PC-3 (cell line): ENCODE measurements at regions not wholly inside any gene's neighbourhood (a gene's known extent, or its start where the extent isn't known, plus 50 kb on each side); places are given as distances from the start of the nearest gene placed in this dataset.

Experiments
- ATAC-seq: fragments of 200-7000 bp; cut with Tn5 transposase; 2 replicates; pipeline ENCODE4 v1.9.1; 2020; ENCODE audit warnings: mild to moderate bottlenecking, moderate library complexity
- BruUV-seq: library from RNA; stranded (reverse); fragments of 400-500 nt; replicated peaks from 2 replicates; lab custom pipeline; 2021; lab: Mats Ljungman, UMichigan
- CTCF ChIA-PET: fragments of 300-600 bp; sonication (Branson Sonifier 250); formaldehyde crosslinking; loops from one replicate; lab custom pipeline; 2022; ENCODE audit warnings: antibody characterized with exemption; lab: Charles Lee
- POLR2A ChIA-PET: fragments of 300-600 bp; sonication (Branson Sonifier 250); formaldehyde crosslinking; loops from one replicate; lab custom pipeline; 2022; ENCODE audit warnings: antibody characterized with exemption; ENCODE audit not compliant: unreplicated experiment; lab: Charles Lee
- DNase-seq: peaks from one replicate; pipeline ENCODE4 v3.0.0-alpha.2; 2015
- H2AFZ ChIP-seq: fragments of 300-600 bp; sonication (generic); 2 replicates; pipeline ENCODE4 v1.6.0; 2016; ENCODE audit warnings: antibody characterized with exemption, low read length
- H3F3A ChIP-seq: fragments of 300-600 bp; sonication (generic); one replicate; pipeline ENCODE4 v1.6.0; 2017; ENCODE audit warnings: antibody characterized with exemption, low read length, control low read depth, mild to moderate bottlenecking; ENCODE audit not compliant: unreplicated experiment
- H3K27ac ChIP-seq: fragments of 300-600 bp; sonication (generic); 2 replicates; pipeline ENCODE4 v1.5.1; 2016; ENCODE audit warnings: mild to moderate bottlenecking, low read length
- H3K27me3 ChIP-seq: fragments of 300-600 bp; sonication (generic); 2 replicates; pipeline ENCODE4 v1.6.1; 2016; ENCODE audit warnings: low read length, mixed read lengths
- H3K36me3 ChIP-seq: fragments of 300-600 bp; sonication (generic); 2 replicates; pipeline ENCODE4 v1.6.1; 2016; ENCODE audit warnings: low read depth, mixed run types, low read length, mixed read lengths
- H3K4me1 ChIP-seq: fragments of 300-600 bp; sonication (generic); 2 replicates; pipeline ENCODE4 v1.5.1; 2016; ENCODE audit warnings: low read length; ENCODE audit not compliant: insufficient read depth
- H3K4me2 ChIP-seq: fragments of 300-600 bp; sonication (generic); 2 replicates; pipeline ENCODE4 v1.6.0; 2016; ENCODE audit warnings: low read length
- H3K4me3 ChIP-seq: fragments of 300-600 bp; sonication (generic); 2 replicates; pipeline ENCODE4 v1.5.1; 2016; ENCODE audit warnings: mild to moderate bottlenecking, low read length, mixed read lengths
- H3K79me2 ChIP-seq: fragments of 300-600 bp; sonication (generic); 2 replicates; pipeline ENCODE4 v1.6.1; 2017; ENCODE audit warnings: low read length, mixed read lengths
- H3K9ac ChIP-seq: fragments of 300-600 bp; sonication (generic); 2 replicates; pipeline ENCODE4 v1.6.0; 2016; ENCODE audit warnings: mild to moderate bottlenecking, low read length
- H3K9me2 ChIP-seq: fragments of 300-600 bp; sonication (generic); replicated peaks from 2 replicates; pipeline ENCODE4 v1.6.1; 2016; ENCODE audit warnings: mixed run types, low read length, mixed read lengths
- H3K9me3 ChIP-seq: fragments of 300-600 bp; sonication (generic); 2 replicates; pipeline ENCODE4 v1.6.1; 2016; ENCODE audit warnings: low read length, mixed read lengths
- H4K20me1 ChIP-seq: fragments of 300-600 bp; sonication (generic); 2 replicates; pipeline ENCODE4 v1.6.1; 2016; ENCODE audit warnings: low read length, mixed read lengths
- EZH2 ChIP-seq: fragments of 300-600 bp; sonication (generic); IDR thresholded peaks from one replicate; pipeline ENCODE4 v1.6.1; 2017; ENCODE audit warnings: antibody characterized with exemption, mild to moderate bottlenecking, low read length; ENCODE audit not compliant: unreplicated experiment
- EZH2phosphoT487 ChIP-seq: fragments of 300-600 bp; sonication (generic); IDR thresholded peaks from 2 replicates; pipeline ENCODE4 v1.6.1; 2018; ENCODE audit warnings: mild to moderate bottlenecking, antibody characterized with exemption, low read length, borderline replicate concordance
- intact Hi-C: fragments of 100-400 bp; cut with micrococcal nuclease; formaldehyde crosslinking; loops from 2 replicates; pipeline ENCODE4 v1.9.0; 2023
- TF ChIP-seq, protein P1 (sequence below): fragments of 300-600 bp; sonication (generic); conservative IDR thresholded peaks from 2 replicates; pipeline ENCODE4 v1.5.1; 2017; ENCODE audit warnings: antibody characterized with exemption, low read depth, mild to moderate bottlenecking, low read length

DNA sequence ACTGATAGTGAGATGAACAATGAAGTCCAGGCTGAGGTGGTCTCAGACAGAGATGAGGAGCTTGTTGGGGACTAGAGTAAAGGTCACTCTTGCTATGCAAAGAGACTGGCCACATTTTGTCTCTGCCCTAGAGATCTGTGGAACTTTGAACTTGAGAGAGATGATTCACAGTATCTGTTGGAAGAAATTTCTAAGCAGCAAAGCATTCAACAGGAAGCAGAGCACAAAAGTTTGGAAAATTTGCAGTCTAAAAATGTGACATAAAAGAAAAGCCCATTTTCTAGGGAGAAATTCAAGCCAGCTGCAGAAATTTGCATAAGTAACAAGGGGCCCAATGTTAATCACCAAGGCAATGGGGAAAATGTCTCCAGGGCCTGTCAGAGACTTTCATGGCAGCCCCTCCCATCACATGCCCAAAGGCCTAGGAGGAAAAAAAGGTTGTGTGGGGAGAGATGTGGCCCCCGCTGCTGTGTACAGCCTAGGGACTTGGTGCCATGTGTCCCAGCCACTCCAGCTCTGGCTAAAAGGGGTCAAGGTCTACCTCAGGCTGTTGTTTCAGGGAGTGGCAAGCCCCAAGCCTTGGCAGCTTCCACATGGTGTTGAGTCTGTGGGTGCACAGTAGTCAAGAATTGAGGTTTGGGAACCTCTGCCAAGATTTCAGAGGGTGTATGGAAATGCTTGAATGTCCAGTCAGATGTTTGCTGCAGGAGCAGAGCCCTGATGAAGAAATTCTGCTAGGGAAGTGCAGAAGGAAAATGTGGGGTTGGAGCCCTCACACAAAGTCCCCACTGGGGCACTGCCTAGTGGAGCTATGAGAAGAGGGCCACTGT is 262.8 kb downstream of the DKK2 start:
- H3K9me3 ChIP-seq = no peaks in the 10 kb centered on the region
- ATAC-seq = no peak
- BruUV-seq = no TSS peak

DNA sequence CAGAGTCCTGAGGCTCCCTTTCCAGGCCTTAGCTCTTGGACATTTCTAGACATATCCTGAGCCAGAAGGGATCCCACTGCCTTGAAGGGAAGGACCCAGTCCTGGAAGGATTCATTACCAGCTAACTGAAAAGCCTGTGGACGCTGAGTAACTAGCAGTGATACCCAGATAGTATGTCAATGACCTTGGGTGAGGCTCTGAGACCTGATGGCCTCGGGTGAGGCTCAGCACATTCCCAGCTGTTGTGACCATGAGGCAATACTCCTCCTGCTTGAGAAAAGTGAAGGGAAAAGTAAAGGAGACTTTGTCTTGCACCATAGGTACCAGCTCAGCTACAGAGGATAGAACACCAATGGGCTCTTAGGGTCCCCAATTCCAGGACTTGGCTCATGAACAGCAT is 268.1 kb downstream of the DKK2 start:
- H2AFZ ChIP-seq = no peak overlapping the region
- no peaks in the 10 kb centered on the region for H3K36me3 ChIP-seq
- no peak overlapping the region for H3K4me3 ChIP-seq
- no peaks in the 10 kb centered on the region for H3K27me3 ChIP-seq
- no peak for ATAC-seq
- H3K79me2 ChIP-seq = no peaks in the 10 kb centered on the region
- intact Hi-C loops = no loop called here
- CTCF ChIA-PET = no interaction called here
- H3F3A ChIP-seq = no peaks in the 10 kb centered on the region
- no peak for DNase-seq
- H4K20me1 ChIP-seq = no peaks in the 10 kb centered on the region
- no peak overlapping the region for H3K9ac ChIP-seq
- H3K9me3 ChIP-seq = no peaks in the 10 kb centered on the region
- POLR2A ChIA-PET = no interaction called here
- no peaks in the 10 kb centered on the region for H3K4me1 ChIP-seq
- H3K4me2 ChIP-seq = no peak overlapping the region
- H3K9me2 ChIP-seq = no peaks in the 10 kb centered on the region
- TF ChIP-seq, protein P1, sequence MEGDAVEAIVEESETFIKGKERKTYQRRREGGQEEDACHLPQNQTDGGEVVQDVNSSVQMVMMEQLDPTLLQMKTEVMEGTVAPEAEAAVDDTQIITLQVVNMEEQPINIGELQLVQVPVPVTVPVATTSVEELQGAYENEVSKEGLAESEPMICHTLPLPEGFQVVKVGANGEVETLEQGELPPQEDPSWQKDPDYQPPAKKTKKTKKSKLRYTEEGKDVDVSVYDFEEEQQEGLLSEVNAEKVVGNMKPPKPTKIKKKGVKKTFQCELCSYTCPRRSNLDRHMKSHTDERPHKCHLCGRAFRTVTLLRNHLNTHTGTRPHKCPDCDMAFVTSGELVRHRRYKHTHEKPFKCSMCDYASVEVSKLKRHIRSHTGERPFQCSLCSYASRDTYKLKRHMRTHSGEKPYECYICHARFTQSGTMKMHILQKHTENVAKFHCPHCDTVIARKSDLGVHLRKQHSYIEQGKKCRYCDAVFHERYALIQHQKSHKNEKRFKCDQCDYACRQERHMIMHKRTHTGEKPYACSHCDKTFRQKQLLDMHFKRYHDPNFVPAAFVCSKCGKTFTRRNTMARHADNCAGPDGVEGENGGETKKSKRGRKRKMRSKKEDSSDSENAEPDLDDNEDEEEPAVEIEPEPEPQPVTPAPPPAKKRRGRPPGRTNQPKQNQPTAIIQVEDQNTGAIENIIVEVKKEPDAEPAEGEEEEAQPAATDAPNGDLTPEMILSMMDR = no peak
- no peak overlapping the region for H3K27ac ChIP-seq
- BruUV-seq = no TSS peak

More for the DNA sequence above, 262.8 kb downstream of the DKK2 start:
- H3K4me2 ChIP-seq = no peak overlapping the region
- H3K4me1 ChIP-seq = no peaks in the 10 kb centered on the region
- H3K79me2 ChIP-seq = no peaks in the 10 kb centered on the region
- CTCF ChIA-PET = no interaction called here
- no peak overlapping the region for H2AFZ ChIP-seq
- POLR2A ChIA-PET = no interaction called here
- TF ChIP-seq, protein P1 = no peak
- TF ChIP-seq EZH2phosphoT487 = no peak
- no peak for TF ChIP-seq EZH2
- H3K27me3 ChIP-seq = no peaks in the 10 kb centered on the region
- H3K27ac ChIP-seq = no peak overlapping the region
- H3K9ac ChIP-seq = no peak overlapping the region
- intact Hi-C loops = no loop called here
- no peak for DNase-seq
- H3F3A ChIP-seq = no peaks in the 10 kb centered on the region
- no peaks in the 10 kb centered on the region for H4K20me1 ChIP-seq
- no peaks in the 10 kb centered on the region for H3K9me2 ChIP-seq
- H3K36me3 ChIP-seq = no peaks in the 10 kb centered on the region
- H3K4me3 ChIP-seq = no peak overlapping the region

DNA sequence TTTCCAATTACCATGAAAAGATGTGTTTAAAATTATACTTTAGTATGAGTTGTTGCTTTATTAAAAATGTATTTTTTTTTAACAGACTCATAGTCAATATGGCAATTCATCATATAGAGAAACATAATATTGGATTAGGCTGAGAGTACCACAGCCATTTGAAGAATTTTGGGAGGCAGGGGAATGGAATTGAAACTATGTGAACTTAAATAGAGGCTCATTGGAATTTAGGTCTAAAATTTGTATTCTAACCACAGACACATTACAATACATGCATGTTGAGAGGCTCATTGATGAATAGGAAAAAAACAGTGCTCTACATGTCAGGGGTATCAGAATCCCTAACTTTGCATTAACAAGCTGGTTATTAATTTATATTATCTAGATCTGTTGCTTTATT is 269.6 kb downstream of the DKK2 start:
- no peak overlapping the region for H3K9ac ChIP-seq
- intact Hi-C loops = no loop called here
- no TSS peak for BruUV-seq
- H3K4me2 ChIP-seq = no peak overlapping the region
- H2AFZ ChIP-seq = no peak overlapping the region
- H3K4me1 ChIP-seq = no peaks in the 10 kb centered on the region
- ChIA-PET CTCF (no interaction called here), POLR2A (no interaction called here)
- TF ChIP-seq EZH2phosphoT487 (no peak), EZH2 (no peak)
- TF ChIP-seq, protein P1 = no peak
- no peaks in the 10 kb centered on the region for H3K36me3 ChIP-seq
- H3F3A ChIP-seq = no peaks in the 10 kb centered on the region
- no peaks in the 10 kb centered on the region for H4K20me1 ChIP-seq
- H3K4me3 ChIP-seq = no peak overlapping the region
- no peaks in the 10 kb centered on the region for H3K79me2 ChIP-seq
- H3K27ac ChIP-seq = no peak overlapping the region
- ATAC-seq (no peak), DNase-seq (no peak)
- no peaks in the 10 kb centered on the region for H3K9me2 ChIP-seq
- H3K9me3 ChIP-seq = no peaks in the 10 kb centered on the region
- H3K27me3 ChIP-seq = no peaks in the 10 kb centered on the region
